G401 (cell line): ENCODE measurements at regions not wholly inside any gene's neighbourhood (a gene's known extent, or its start where the extent isn't known, plus 50 kb on each side); places are given as distances from the start of the nearest gene placed in this dataset.

ENCODE experiments used
- DNase-seq: peaks from one replicate; pipeline ENCODE4 v3.0.0-alpha.2; 2015; ENCODE audit warnings: low spot score
- in situ Hi-C: cut with HindIII; loops from 2 replicates; pipeline ENCODE4 v1.10.0; 2016; ENCODE audit warnings: low sequenced_read_pairs, mixed read lengths

GRCh38 chr10:113449006-113449695, 103.7 kb upstream of the HABP2 start:
- in situ Hi-C loops = no loop called here
- no peak for DNase-seq

DNA sequence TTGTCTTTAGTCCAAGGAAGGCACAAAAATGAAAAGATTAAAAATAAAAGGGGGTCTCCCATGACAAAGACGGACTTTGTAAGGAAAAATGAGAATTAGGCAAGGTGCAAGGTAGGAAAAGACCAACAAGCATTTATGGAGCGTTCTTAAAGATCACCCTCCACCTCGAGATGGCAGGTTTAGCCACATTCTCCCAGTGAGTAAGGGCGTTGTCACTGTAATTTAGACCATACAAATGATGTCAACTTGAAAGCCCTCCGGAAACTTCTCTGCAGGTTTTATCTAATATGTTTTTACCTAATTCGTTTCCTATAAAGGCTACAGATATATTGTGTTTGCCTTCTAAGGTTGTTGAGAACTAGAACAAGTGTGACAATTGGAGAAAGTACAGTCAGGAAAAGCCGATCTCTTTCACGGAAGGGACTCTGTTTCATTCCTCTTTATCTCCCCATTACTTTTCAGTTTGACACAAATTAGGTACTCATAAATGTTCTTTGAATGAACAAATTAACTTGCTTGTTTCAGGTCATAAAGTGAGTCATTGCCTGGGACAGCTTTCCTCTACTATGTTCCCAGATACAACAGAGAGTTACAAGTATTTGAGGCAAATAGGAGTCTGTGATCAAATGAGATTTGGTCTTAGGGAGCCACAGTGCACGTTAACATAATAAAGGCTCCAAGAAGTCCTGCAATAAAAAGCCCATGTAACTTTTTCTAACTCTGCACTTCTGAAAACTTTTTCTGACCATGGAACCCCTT, 102.6 kb upstream of the HABP2 start:
- in situ Hi-C loops = no loop called here
- no peak for DNase-seq

DNA sequence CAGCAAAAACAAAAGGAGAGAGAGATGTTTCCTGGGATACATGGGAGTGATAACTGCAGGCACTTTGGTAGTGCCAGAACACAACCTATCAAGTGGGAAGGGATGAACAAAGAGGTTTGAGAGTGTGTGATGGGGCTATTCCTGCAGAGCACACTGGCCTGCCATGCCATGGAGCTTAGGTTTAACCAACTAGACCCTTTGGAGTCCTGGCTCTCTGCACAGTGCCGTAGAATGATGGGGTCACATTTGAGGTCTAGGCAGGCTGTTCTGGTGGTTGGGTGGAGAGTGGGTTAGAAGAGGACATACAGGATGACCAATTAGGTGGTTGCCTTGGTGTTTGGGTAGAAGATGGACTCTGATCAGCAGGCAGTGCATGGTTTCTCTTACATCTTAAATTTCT, 101.9 kb upstream of the HABP2 start:
- DNase-seq = no peak
- in situ Hi-C loops = no loop called here

DNA sequence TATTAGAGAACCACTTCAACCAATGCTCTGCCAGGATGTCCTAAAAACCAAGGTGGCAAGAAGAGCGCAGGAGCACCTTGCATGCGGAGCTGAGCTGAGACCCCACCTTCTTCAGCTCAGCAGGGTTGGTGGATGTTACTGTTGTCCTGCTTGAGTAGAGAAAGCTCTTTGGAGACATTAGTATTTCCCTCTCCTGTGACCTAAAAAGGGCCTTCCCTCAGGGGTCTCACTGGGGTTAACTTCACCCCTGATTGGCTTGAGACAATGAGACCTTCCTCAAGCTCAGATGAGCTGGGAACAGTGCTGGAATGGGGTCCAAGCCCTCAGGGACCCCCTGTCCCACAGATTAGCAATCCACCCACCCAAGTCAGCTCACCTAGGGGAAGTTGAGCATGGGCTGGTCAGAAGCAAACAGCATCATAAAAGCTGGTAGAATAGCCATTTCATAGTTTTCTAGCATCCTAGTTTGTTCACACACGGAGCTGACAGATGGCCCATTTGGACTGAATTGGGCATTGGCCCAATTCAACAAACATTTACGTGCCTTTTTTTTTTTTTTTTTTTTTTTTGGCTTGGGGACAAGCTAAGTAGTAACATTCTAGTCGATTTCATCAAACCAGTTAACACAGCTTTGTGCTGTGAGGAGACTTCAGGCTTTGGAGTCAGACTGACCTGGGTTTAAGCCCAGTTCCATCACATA, 100.6 kb upstream of the HABP2 start:
- DNase-seq = no peak
- in situ Hi-C loops = no loop called here

- no peak for DNase-seq
- in situ Hi-C loops = no loop called here
These were observed 99.5 kb upstream of the HABP2 start for GRCh38 chr10:113453351-113453750.

GRCh38 chr10:113454341-113455061, 98.4 kb upstream of the HABP2 start:
- in situ Hi-C loops = no loop called here
- DNase-seq = peak; percentile 5

- no peak for DNase-seq
- in situ Hi-C loops = no loop called here
These were observed 96.9 kb upstream of the HABP2 start for GRCh38 chr10:113455947-113456346.

DNA sequence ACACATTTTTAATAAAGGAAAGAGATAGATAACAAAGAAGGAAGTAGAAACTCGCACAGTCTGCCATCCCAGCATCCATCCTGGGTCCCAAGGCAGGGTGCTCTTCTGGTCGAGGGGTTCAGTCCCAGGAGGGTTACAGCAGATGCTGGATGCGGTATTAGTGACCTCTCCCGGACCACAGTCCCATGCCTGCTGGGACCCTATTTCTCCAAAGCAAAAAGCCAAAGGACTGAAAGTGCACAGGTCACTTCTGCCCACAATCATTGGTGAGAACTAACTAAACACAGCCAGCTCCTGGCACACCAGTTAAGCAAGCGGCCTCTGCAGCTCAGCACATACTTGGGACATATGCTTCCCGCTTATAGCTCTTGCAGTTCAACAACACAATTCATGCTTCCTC, 96.1 kb upstream of the HABP2 start:
- in situ Hi-C loops = no loop called here
- no peak for DNase-seq

GRCh38 chr10:113457408-113457807, 95.4 kb upstream of the HABP2 start:
- DNase-seq = no peak
- in situ Hi-C loops = no loop called here

- DNase-seq = no peak
- in situ Hi-C loops = no loop called here
These were observed 94.4 kb upstream of the HABP2 start for GRCh38 chr10:113458451-113458850.

DNA sequence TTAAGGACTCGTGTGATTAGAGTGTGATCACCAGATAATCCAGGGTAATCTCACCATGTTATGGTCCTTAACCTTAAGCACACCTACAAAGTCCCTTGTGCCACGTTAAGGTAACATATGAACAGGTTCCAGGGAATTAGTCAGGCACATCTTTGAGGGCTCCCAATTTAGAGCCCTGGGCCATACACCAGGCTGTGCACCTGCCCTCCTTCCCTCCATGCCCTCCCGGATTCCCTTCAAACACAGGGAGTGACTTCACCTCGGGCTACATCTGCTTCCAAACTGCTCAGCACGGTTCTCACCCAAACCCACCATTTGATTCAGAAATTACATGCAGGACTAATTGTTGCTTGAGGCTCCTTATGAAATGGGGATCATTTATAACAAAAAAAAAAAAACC, 93.9 kb upstream of the HABP2 start:
- in situ Hi-C loops = no loop called here
- DNase-seq = no peak

- in situ Hi-C loops = no loop called here
- no peak for DNase-seq
These were observed 93.1 kb upstream of the HABP2 start for GRCh38 chr10:113459626-113460280.

GRCh38 chr10:113463083-113463482, 89.8 kb upstream of the HABP2 start:
- in situ Hi-C loops = no loop called here
- no peak for DNase-seq

DNA sequence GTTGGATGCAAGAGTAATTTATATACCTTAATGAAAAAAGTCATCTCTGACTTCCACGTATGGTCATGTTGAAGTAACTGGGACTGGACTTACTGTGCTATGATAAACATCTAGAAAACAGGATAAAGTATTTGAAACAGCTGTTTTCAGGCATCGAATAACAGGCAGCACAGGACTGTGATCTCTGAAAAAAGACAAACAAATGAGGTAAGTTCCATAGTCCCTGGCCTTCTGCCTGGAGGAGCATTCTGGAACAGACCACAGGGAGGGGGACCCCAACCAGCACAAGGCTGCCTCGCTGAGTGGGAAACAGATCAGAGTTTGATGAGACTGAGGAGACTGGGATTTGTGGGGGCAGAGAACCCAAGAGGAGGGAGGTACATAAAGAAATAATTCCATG, 89.1 kb upstream of the HABP2 start:
- no peak for DNase-seq
- in situ Hi-C loops = no loop called here

DNA sequence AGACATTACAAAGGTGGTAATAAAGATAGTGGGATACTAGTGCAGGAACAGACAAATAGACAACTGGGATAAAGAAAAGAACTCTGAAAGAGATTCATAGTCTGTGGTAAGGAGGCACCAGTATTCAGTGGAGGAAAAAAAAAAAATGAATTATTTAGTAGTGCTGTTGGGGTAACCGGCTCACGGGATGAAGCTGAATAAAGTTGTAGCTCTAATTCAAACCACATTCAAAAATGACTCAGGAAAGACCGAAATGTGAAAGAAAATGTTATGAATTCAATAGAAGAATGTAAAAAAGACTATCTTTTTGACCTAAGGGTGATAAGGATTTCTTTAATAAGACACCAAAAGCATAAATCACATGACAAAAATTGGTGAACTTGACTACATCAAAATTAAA, 83.1 kb upstream of the HABP2 start:
- in situ Hi-C loops = no loop called here
- no peak for DNase-seq

- DNase-seq = no peak
- in situ Hi-C loops = no loop called here
These were observed 82.2 kb upstream of the HABP2 start for GRCh38 chr10:113470372-113471240.

DNA sequence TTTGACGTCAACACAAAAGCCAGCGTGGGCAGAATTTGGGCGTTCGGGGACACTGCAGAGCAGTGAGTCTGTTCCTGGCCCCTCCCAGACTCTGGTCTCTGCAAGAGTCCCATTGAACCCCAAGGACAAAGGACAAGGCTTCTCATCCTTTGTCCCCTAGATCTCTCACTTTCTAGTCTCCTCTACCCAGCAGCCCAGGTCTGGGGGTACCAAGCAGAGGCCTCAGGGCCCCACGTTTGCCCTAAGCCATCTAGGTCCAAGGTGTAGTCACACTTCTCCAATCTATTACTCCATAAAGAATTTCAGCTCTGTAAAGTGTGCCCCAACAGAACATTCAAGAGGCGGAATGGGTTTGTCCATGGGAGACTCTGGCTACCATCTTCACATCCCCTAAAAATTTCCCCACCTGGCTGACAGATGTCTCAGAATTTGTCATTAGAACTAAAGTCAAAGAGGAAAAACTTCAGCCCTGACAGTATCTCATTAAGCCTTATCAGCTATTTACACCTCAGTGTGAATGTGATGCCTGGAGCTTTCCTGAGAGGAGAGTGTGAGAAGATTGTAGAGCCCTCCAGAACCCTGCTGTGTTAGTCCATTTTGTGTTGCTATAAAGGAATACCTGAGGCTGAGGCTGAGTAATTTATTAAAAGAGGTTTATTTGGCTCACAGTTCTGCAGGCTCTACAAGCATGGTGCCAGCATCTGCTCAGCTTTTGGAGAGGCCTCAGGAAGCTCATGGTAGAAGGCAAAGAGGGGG, 81.4 kb upstream of the HABP2 start:
- DNase-seq = no peak
- in situ Hi-C loops = no loop called here

DNA sequence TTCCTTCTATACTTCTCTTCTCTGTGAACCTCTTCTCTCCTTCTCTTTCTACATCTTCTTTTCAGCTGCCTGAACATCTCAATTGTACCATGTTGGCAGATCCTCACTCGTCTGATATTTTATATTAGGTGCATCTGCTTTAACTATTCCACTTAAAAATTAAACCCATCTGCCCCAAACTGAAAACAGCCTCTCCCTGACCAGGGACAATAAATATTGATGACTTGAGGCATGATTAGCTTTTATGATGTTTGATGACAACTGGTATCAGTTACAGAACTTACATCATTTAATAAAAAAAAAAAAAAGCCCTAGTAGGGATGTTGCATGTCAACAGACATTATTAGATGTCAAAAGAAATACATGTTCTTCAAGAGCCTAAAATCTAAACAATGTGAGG, 79.8 kb upstream of the HABP2 start:
- no peak for DNase-seq
- in situ Hi-C loops = no loop called here
